Natural killer cell (primary cell): ENCODE measurements at regions not wholly inside any gene's neighbourhood (a gene's known extent, or its start where the extent isn't known, plus 50 kb on each side); places are given as distances from the start of the nearest gene placed in this dataset.

ENCODE experiments used
- ATAC-seq, 3 donors: fragments of 150-1000 bp in 2 of 3; fragments of 200-7000 bp in 1 of 3; cut with Tn5 transposase; 1 replicate in 1 of 3; 2 replicates in 2 of 3; pipeline ENCODE4 v1.10.0; 2021; ENCODE audit warnings: mild to moderate bottlenecking in 2 of 3, moderate library complexity in 2 of 3
- DNase-seq, 2 donors: peaks; one replicate each; pipeline versions ENCODE4 v3.0.0 to v3.0.0-alpha.2; 2013 to 2021; ENCODE audit warnings: mixed read lengths in 1 of 2
- H3K27ac ChIP-seq: one replicate; pipeline ENCODE4 v1.5.1; 2013; ENCODE audit warnings: mild to moderate bottlenecking, low read length
- H3K27me3 ChIP-seq: one replicate; pipeline ENCODE4 v1.6.1; 2013; ENCODE audit warnings: low read length; ENCODE audit not compliant: control insufficient read depth, insufficient read depth
- H3K36me3 ChIP-seq: one replicate; pipeline ENCODE4 v1.6.1; 2013; ENCODE audit warnings: low read length; ENCODE audit not compliant: control insufficient read depth, insufficient read depth
- H3K4me1 ChIP-seq: one replicate; pipeline ENCODE4 v1.6.1; 2013; ENCODE audit warnings: low read length; ENCODE audit not compliant: control insufficient read depth, insufficient read depth
- H3K4me3 ChIP-seq: one replicate; pipeline ENCODE4 v1.5.1; 2013; ENCODE audit warnings: low read length
- H3K9me3 ChIP-seq: one replicate; pipeline ENCODE4 v1.6.1; 2013; ENCODE audit warnings: low read length; ENCODE audit not compliant: control insufficient read depth, insufficient read depth
- H3K27ac Mint-ChIP-seq, 2 donors: one replicate each; pipeline ENCODE4 v1.8.0; 2022; ENCODE audit warnings: mild to moderate bottlenecking in 2 of 2, mixed read lengths in 2 of 2, moderate library complexity in 1 of 2
- H3K27me3 Mint-ChIP-seq, 2 donors: one replicate each; pipeline ENCODE4 v1.8.0; 2022; ENCODE audit warnings: low read depth in 2 of 2, mixed read lengths in 2 of 2
- H3K36me3 Mint-ChIP-seq: one replicate; pipeline ENCODE4 v1.8.0; 2022; ENCODE audit warnings: mixed read lengths
- H3K4me1 Mint-ChIP-seq, 2 donors: one replicate each; pipeline ENCODE4 v1.8.0; 2022; ENCODE audit warnings: mixed read lengths in 2 of 2
- H3K4me3 Mint-ChIP-seq: one replicate; pipeline ENCODE4 v1.8.0; 2022; ENCODE audit warnings: mild to moderate bottlenecking, moderate library complexity, mixed read lengths
- H3K9me3 Mint-ChIP-seq, 2 donors: one replicate each; pipeline ENCODE4 v1.8.0; 2022; ENCODE audit warnings: mixed read lengths in 2 of 2
- CTCF ChIP-seq: fragments of 200-600 bp; IDR thresholded peaks from one replicate; pipeline ENCODE4 v1.8.0; 2022; ENCODE audit warnings: antibody characterized with exemption
- WGBS: methylation state at CpG from one replicate; pipeline ENCODE4 v1.1.7; 2013; ENCODE audit warnings: missing lambda C conversion rate; ENCODE audit not compliant: insufficient coverage; 5-methylcytosine and 5-hydroxymethylcytosine counted together
- intact Hi-C: fragments of 100-400 bp; cut with micrococcal nuclease; formaldehyde crosslinking; loops from one replicate; pipeline ENCODE4 v1.14.2; 2022

- Mint-ChIP-seq H3K27me3 (no peaks in the 10 kb centered on the region), H3K27ac (no peak overlapping the region), H3K36me3 (no peaks in the 10 kb centered on the region), H3K9me3 (no peaks in the 10 kb centered on the region), H3K4me3 (no peak overlapping the region), H3K4me1 (no peaks in the 10 kb centered on the region)
- Histone ChIP-seq H3K4me3 (no peak overlapping the region), H3K4me1 (no peaks in the 10 kb centered on the region), H3K27me3 (no peaks in the 10 kb centered on the region), H3K27ac (no peak overlapping the region), H3K9me3 (no peaks in the 10 kb centered on the region), H3K36me3 (no peaks in the 10 kb centered on the region)
- no peak for ATAC-seq
- DNase-seq, result no peak
- intact Hi-C loops, result no loop called here
- no peak for TF ChIP-seq CTCF
- no CpG with 5 or more reads among the region's 3 CpGs for WGBS
Observed at GRCh38 chrX:7270933-7271332, 123.0 kb upstream of the PUDP start.

GRCh38 chrX:7269991-7270390 lies 122.0 kb upstream of the PUDP start:
- WGBS, result 50% methylated on average over 2 of the region's 3 CpGs
- H3K27ac ChIP-seq, result no peak overlapping the region
- H3K9me3 ChIP-seq, result no peaks in the 10 kb centered on the region
- intact Hi-C loops, result no loop called here
- ATAC-seq, result no peak
- DNase-seq, result no peak
- H3K4me1 ChIP-seq, result no peaks in the 10 kb centered on the region
- no peak overlapping the region for H3K4me3 ChIP-seq
- no peaks in the 10 kb centered on the region for H3K27me3 ChIP-seq
- Mint-ChIP-seq H3K4me1 (no peaks in the 10 kb centered on the region), H3K27me3 (no peaks in the 10 kb centered on the region), H3K4me3 (no peak overlapping the region), H3K36me3 (no peaks in the 10 kb centered on the region), H3K27ac (no peak overlapping the region), H3K9me3 (no peaks in the 10 kb centered on the region)
- no peaks in the 10 kb centered on the region for H3K36me3 ChIP-seq
- TF ChIP-seq CTCF, result no peak

GRCh38 chrX:7269589-7269988 lies 121.6 kb upstream of the PUDP start:
- H3K36me3 ChIP-seq, result no peaks in the 10 kb centered on the region
- ATAC-seq (no peak), DNase-seq (no peak)
- H3K4me1 Mint-ChIP-seq, result no peaks in the 10 kb centered on the region
- TF ChIP-seq CTCF, result no peak
- H3K36me3 Mint-ChIP-seq, result no peaks in the 10 kb centered on the region
- no peak overlapping the region for H3K27ac ChIP-seq
- no peak overlapping the region for H3K4me3 ChIP-seq
- H3K27me3 ChIP-seq, result no peaks in the 10 kb centered on the region
- H3K4me1 ChIP-seq, result no peaks in the 10 kb centered on the region
- no peaks in the 10 kb centered on the region for H3K9me3 Mint-ChIP-seq
- H3K27me3 Mint-ChIP-seq, result no peaks in the 10 kb centered on the region
- 90% methylated on average over 2 of the region's 5 CpGs for WGBS
- intact Hi-C loops, result no loop called here
- H3K9me3 ChIP-seq, result no peaks in the 10 kb centered on the region
- no peak overlapping the region for H3K4me3 Mint-ChIP-seq
- H3K27ac Mint-ChIP-seq, result no peak overlapping the region

GRCh38 chrX:7266288-7266687 lies 118.3 kb upstream of the PUDP start:
- Mint-ChIP-seq H3K27me3 (no peaks in the 10 kb centered on the region), H3K36me3 (no peaks in the 10 kb centered on the region), H3K4me1 (no peaks in the 10 kb centered on the region), H3K4me3 (no peak overlapping the region), H3K27ac (no peak overlapping the region), H3K9me3 (no peaks in the 10 kb centered on the region)
- no peak for DNase-seq
- H3K36me3 ChIP-seq, result no peaks in the 10 kb centered on the region
- intact Hi-C loops, result no loop called here
- no peak for ATAC-seq
- WGBS, result no CpG with 5 or more reads among the region's 1 CpG
- no peak for TF ChIP-seq CTCF
- no peak overlapping the region for H3K4me3 ChIP-seq
- H3K27ac ChIP-seq, result no peak overlapping the region
- no peaks in the 10 kb centered on the region for H3K4me1 ChIP-seq
- H3K27me3 ChIP-seq, result no peaks in the 10 kb centered on the region
- H3K9me3 ChIP-seq, result no peaks in the 10 kb centered on the region
